ENCODE measurements at regions not wholly inside any gene's neighbourhood (a gene's known extent, or its start where the extent isn't known, plus 50 kb on each side); places are given as distances from the start of the nearest gene placed in this dataset.

DNA sequence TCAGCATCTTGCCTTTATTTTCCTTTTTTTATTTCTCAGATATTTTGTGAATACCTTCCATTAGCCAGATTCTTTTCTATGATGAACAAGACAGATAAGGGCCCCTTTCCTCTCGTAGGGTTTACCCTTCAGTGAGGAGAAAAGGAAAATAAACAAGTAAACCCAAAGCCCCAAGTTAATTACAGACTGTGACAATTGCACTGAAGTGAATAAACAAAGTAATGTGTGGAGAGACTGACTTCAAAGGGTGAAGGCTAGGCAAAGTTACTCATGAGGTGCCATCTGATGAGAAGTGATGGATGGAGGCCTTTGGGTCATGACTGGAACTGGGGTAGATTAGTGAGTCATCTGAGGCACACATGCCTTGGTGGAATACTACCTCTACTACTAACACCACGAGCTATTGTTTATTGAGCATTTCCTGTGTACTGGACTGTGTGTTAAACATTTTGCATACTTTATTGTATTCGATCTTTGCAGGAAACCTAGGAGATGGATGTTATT lies 143.4 kb upstream of the PRICKLE1 start:
- H3K9me3 Mint-ChIP-seq (ENCODE audit: unreplicated experiment): no peaks in the 10 kb centered on the region
- H3K4me1 Mint-ChIP-seq (ENCODE audit: unreplicated experiment): peaks cover 6% of the 10 kb centered on the region
- no peak overlapping the region for H3K4me3 Mint-ChIP-seq (ENCODE audit: unreplicated experiment)
- H3K27me3 Mint-ChIP-seq (ENCODE audit: unreplicated experiment): peaks cover 29% of the 10 kb centered on the region
- no peak for TF ChIP-seq CTCF (IDR thresholded peaks at IDR 0.05)
- no peaks in the 10 kb centered on the region for H3K36me3 Mint-ChIP-seq (ENCODE audit: unreplicated experiment)
- H3K27ac Mint-ChIP-seq (ENCODE audit: unreplicated experiment): no peak overlapping the region
- no peak for DNase-seq (ENCODE audit: extremely low spot score, unreplicated experiment)

DNA sequence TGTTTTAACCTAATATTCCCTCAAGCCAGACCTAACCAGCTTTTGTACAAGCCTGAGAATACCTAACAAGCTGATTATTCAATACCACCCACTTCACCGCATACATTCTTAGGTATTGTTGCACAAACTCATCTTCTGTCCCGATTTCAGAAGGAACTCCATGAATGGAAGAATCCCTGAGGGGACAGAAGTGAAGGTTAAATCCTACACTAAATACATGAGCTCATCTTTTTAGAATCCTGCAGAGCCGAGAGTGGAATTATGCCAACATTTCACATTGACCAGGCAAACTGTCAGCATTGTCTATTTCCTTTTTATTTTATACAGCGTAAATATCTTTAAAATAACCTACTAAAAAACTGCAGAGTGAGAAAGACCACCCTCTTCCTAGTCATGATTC lies 140.7 kb upstream of the PRICKLE1 start:
- Mint-ChIP-seq H3K4me3 (ENCODE audit: unreplicated experiment) (no peak overlapping the region), H3K9me3 (ENCODE audit: unreplicated experiment) (no peaks in the 10 kb centered on the region)
- DNase-seq (ENCODE audit: extremely low spot score, unreplicated experiment): no peak

GRCh38 chr12:42729535-42729900 lies 140.0 kb upstream of the PRICKLE1 start:
- H3K9me3 Mint-ChIP-seq (ENCODE audit: unreplicated experiment): peaks cover 2% of the 10 kb centered on the region
- H3K4me1 Mint-ChIP-seq (ENCODE audit: unreplicated experiment): peaks cover 6% of the 10 kb centered on the region
- no peak for TF ChIP-seq CTCF (IDR thresholded peaks at IDR 0.05)
- peaks cover 1% of the 10 kb centered on the region for H3K27me3 Mint-ChIP-seq (ENCODE audit: unreplicated experiment)
- H3K36me3 Mint-ChIP-seq (ENCODE audit: unreplicated experiment): no peaks in the 10 kb centered on the region
- H3K4me3 Mint-ChIP-seq (ENCODE audit: unreplicated experiment): no peak overlapping the region
- no peak overlapping the region for H3K27ac Mint-ChIP-seq (ENCODE audit: unreplicated experiment)
- DNase-seq (ENCODE audit: extremely low spot score, unreplicated experiment): no peak

More for the DNA sequence above, 140.7 kb upstream of the PRICKLE1 start:
- H3K27ac Mint-ChIP-seq (ENCODE audit: unreplicated experiment): no peak overlapping the region
- no peak for TF ChIP-seq CTCF (IDR thresholded peaks at IDR 0.05)
- peaks cover 9% of the 10 kb centered on the region for H3K27me3 Mint-ChIP-seq (ENCODE audit: unreplicated experiment)
- H3K36me3 Mint-ChIP-seq (ENCODE audit: unreplicated experiment): no peaks in the 10 kb centered on the region
- H3K4me1 Mint-ChIP-seq (ENCODE audit: unreplicated experiment): peaks cover 6% of the 10 kb centered on the region

- H3K36me3 Mint-ChIP-seq (ENCODE audit: unreplicated experiment): no peaks in the 10 kb centered on the region
- no peak overlapping the region for H3K4me3 Mint-ChIP-seq (ENCODE audit: unreplicated experiment)
- peaks cover 5% of the 10 kb centered on the region for H3K9me3 Mint-ChIP-seq (ENCODE audit: unreplicated experiment)
- DNase-seq (ENCODE audit: extremely low spot score, unreplicated experiment): no peak
- H3K27me3 Mint-ChIP-seq (ENCODE audit: unreplicated experiment): no peaks in the 10 kb centered on the region
- no peak overlapping the region for H3K27ac Mint-ChIP-seq (ENCODE audit: unreplicated experiment)
- peaks cover 6% of the 10 kb centered on the region for H3K4me1 Mint-ChIP-seq (ENCODE audit: unreplicated experiment)
- no peak for TF ChIP-seq CTCF (IDR thresholded peaks at IDR 0.05)
Observed at GRCh38 chr12:42728770-42729534, 139.4 kb upstream of the PRICKLE1 start.

GRCh38 chr12:42728287-42728686 lies 138.7 kb upstream of the PRICKLE1 start:
- DNase-seq (ENCODE audit: extremely low spot score, unreplicated experiment): no peak
- no peaks in the 10 kb centered on the region for H3K36me3 Mint-ChIP-seq (ENCODE audit: unreplicated experiment)
- no peak overlapping the region for H3K4me3 Mint-ChIP-seq (ENCODE audit: unreplicated experiment)
- no peak overlapping the region for H3K27ac Mint-ChIP-seq (ENCODE audit: unreplicated experiment)
- H3K9me3 Mint-ChIP-seq (ENCODE audit: unreplicated experiment): peaks cover 5% of the 10 kb centered on the region
- H3K27me3 Mint-ChIP-seq (ENCODE audit: unreplicated experiment): no peaks in the 10 kb centered on the region
- peaks cover 6% of the 10 kb centered on the region for H3K4me1 Mint-ChIP-seq (ENCODE audit: unreplicated experiment)
- TF ChIP-seq CTCF (IDR thresholded peaks at IDR 0.05): no peak

All from osteocyte (in vitro differentiated cells).